ENCODE measurements at regions not wholly inside any gene's neighbourhood (a gene's known extent, or its start where the extent isn't known, plus 50 kb on each side); places are given as distances from the start of the nearest gene placed in this dataset.

DNA sequence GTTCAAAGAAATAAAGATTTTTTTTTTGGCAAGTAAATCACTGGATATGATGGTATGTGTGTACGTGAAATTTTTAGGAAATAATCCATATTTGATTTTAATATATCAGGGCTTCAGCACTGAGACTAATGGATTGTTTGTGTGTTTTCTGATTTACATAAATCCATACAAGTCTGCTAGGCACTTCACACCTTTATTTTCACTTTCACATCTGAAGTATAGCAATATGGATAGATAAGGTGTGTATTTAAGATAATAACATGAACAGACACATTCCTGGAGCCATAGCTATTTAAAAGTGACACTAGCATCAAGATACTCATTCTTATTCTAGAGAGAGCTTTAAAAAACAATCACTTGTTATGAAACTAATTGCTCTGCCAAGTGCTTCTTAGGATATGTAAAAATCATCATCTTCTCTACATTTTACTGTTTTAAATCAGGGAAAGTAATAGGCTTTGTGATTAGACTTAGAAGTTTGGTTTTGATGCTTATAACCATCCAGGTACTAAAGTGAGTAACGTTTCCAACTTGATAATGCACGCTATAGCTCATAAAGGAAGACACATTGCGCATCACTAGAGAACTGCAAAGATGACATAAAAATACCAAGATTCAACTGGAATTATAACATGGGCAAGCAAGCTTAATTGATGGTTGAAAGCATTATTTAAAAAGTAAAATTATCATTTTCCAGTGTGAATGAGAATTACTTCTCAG lies 208.9 kb downstream of the ZEB2 start:
- no peak for TF ChIP-seq POLR2A (IDR thresholded peaks at IDR 0.05; ENCODE audit: low read depth, low read length)
- DNase-seq (ENCODE audit: insufficient read length, low spot score) = no peak
- no peak for FAIRE-seq

DNA sequence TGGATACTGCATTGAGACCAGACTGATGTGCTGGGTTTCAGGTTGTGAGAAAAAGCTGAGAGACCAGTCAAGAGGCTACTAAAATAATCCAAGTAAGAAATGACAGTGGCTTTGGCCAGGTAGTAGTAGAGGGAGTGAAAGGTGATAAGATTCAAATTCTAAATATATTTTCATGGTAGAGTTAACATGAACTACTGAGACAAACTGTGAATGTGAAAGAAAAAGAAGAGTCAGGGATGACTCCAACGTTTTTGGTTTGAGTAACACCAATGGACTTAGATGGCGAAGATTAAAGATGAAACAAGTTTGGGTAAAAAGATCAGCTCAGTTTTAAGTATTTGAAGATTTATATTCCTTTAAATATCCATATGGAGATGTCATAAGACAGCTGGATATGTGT lies 209.4 kb downstream of the ZEB2 start:
- TF ChIP-seq POLR2A (IDR thresholded peaks at IDR 0.05; ENCODE audit: low read depth, low read length) = no peak
- FAIRE-seq (no peak), DNase-seq (ENCODE audit: insufficient read length, low spot score) (no peak)

DNA sequence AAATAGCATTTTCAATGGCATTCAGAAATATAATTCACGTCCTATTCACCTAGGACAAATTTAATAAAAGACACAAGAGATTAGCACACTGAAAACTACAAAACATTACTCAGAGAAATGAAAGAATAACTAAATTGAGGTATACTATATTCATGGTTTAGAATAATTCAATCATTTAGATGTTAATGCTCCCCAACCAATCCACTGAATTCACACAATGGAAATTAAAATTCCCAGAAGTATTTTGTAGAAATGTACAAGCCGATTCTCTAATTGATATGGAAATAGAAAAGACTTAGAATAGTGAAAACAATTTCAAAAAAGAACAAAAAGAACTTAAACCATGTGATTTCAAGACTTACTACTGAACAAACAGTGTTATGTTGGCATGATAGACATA lies 212.2 kb downstream of the ZEB2 start:
- TF ChIP-seq POLR2A (IDR thresholded peaks at IDR 0.05; ENCODE audit: low read depth, low read length) = no peak
- DNase-seq (ENCODE audit: insufficient read length, low spot score) (no peak), FAIRE-seq (no peak)

DNA sequence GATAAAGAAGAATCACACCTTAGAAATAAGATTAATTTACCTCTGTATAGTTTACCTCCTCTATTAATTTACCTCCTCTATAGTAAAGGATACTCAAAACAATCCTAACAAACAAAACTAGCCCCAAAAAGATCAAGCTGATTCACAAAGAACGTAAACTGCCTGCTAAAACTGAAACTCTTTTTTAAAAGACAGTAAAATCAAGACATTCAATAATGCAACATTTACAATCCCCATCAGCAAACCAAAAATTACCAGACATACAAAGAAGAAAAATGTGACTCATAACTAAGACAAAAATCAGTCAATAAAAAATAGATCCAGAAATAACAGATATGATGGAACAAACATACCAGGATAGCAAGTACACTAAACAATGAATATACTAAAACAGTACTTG lies 215.7 kb downstream of the ZEB2 start:
- FAIRE-seq = no peak
- no peak for DNase-seq (ENCODE audit: insufficient read length, low spot score)
- no peak for TF ChIP-seq POLR2A (IDR thresholded peaks at IDR 0.05; ENCODE audit: low read depth, low read length)

DNA sequence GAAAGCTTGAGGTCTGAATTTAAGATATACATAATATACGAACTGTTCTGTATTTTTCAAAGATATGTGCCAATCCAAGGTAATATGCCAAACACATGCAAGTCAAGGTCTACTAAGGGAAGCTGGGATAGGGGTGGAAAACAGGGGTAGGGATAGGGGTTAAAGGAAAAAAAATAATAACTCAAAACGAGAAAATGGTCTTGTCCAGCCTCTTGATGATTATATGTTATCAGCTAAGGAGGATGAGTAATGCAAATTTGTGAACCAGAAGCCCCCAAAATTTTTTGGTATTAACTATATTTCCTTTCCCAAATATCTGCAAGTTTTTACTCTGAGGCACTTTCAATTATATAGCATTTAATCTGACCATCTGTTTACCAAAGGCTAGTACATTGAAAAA lies 219.3 kb downstream of the ZEB2 start:
- TF ChIP-seq POLR2A (IDR thresholded peaks at IDR 0.05; ENCODE audit: low read depth, low read length) = no peak
- no peak for FAIRE-seq
- no peak for DNase-seq (ENCODE audit: insufficient read length, low spot score)

DNA sequence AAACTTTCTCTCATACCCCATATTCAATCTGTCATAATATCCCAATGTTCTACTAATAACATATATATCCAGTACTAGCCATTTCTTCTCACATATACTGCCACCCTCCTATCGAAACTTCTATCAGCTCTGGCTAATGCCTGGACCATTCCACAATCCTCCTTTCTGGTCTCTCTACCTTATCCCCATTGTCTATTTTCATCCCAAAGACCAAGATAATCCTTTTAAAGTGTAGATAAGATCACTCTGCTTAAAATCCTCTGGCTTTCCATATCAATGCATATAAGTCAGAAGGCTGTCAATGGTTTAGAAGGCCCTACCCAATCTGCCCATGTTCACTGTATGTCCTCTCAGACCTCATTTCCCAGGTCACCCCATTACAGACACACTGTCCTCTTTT lies 229.6 kb downstream of the ZEB2 start:
- TF ChIP-seq POLR2A (IDR thresholded peaks at IDR 0.05; ENCODE audit: low read depth, low read length) = no peak
- no peak for DNase-seq (ENCODE audit: insufficient read length, low spot score)
- FAIRE-seq = no peak

DNA sequence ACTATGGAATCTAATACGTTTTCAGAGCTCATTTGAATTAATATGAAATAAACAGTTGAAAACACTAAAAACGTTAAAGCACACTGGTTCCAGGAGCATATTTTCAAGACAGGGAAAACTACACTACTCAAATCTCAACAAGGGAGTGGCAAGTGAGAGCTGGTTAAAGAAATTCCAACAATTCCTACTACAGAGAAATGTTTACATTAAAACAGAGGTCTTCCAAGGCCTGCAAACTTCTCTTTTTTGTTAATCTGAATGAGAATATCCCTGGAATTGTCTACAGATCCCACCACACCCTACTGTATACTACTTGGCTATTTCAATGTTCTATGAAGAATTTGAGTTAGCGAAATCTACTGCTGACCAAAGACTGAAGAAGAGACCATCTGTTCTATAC lies 231.5 kb downstream of the ZEB2 start:
- DNase-seq (ENCODE audit: insufficient read length, low spot score) = no peak
- FAIRE-seq = no peak
- no peak for TF ChIP-seq POLR2A (IDR thresholded peaks at IDR 0.05; ENCODE audit: low read depth, low read length)

DNA sequence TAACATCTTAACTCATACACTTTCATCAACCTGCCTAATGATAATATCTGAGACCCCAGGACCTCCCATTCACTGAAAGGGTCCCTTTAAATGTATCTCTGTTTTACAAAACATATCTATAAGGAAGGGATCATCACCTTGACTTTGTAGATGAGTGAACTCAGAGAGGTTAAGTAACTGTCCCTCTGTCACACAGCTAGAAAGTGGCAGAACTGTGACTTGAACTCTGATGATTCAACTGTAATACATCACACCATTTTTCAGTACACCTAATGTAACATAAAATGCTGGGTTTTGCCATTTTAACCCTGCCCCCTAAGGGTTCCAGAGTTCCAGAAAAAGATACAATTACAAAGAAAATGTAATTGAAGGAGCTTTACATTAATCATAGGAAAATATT lies 234.6 kb downstream of the ZEB2 start:
- no peak for DNase-seq (ENCODE audit: insufficient read length, low spot score)
- no peak for TF ChIP-seq POLR2A (IDR thresholded peaks at IDR 0.05; ENCODE audit: low read depth, low read length)
- FAIRE-seq = no peak

DNA sequence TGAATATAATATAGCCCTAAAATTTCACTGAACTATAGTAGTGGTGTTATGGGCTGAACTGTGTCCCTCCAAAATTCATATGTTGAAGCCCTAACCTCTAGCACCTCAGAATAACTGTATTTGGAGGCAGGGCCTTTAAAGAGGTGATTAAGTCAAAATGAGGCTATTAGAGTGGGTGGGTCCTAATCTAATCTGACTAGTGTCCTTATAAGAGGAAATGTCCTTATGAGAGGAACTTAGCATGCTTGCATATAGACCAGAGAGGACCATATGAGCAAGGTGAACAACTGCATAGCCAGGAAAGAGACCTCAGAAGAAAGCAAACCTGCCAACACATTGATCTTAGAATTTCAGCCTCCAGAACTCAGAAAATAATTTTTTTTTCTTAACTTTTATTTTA lies 238.4 kb downstream of the ZEB2 start:
- DNase-seq (ENCODE audit: insufficient read length, low spot score) = no peak
- FAIRE-seq = no peak
- TF ChIP-seq POLR2A (IDR thresholded peaks at IDR 0.05; ENCODE audit: low read depth, low read length) = no peak

DNA sequence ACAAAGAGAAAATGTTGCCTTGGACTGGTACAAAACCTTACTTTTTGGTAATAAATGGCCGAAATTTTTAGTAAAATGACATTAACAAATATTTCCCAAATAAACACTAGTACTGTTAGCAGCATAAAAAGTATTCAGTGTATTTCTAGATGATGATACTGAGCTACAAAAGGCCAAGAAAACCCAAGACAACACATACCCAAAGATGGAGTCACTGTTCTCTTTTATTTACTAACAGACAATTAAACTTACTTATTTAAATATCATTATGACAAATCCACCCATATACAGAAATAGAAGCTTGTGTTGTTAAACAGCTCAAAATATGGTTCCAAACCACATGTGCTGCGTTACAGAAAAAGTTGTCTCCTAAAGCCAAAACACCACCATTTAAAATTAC lies 239.9 kb downstream of the ZEB2 start:
- no peak for TF ChIP-seq POLR2A (IDR thresholded peaks at IDR 0.05; ENCODE audit: low read depth, low read length)
- DNase-seq (ENCODE audit: insufficient read length, low spot score) (no peak), FAIRE-seq (no peak)

DNA sequence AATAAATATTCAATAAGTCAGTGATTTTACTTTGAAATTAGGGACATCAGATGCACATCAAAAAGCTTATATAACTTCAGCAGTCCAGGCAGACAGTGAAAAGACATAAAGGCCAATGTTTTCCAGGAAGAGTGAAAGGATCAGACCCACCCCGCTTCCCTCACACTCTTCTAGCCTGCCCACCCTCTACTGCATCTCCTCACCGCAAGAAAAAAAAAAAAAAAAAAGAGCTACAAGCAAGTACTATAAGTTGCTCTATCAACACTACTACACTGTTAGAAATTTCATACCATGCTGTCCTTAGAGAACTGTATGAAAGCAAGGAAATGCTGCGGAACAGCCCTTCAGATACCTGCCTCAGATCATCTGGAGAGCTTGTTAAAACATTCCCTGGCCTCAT lies 240.8 kb downstream of the ZEB2 start:
- DNase-seq (ENCODE audit: insufficient read length, low spot score) (no peak), FAIRE-seq (no peak)
- no peak for TF ChIP-seq POLR2A (IDR thresholded peaks at IDR 0.05; ENCODE audit: low read depth, low read length)

DNA sequence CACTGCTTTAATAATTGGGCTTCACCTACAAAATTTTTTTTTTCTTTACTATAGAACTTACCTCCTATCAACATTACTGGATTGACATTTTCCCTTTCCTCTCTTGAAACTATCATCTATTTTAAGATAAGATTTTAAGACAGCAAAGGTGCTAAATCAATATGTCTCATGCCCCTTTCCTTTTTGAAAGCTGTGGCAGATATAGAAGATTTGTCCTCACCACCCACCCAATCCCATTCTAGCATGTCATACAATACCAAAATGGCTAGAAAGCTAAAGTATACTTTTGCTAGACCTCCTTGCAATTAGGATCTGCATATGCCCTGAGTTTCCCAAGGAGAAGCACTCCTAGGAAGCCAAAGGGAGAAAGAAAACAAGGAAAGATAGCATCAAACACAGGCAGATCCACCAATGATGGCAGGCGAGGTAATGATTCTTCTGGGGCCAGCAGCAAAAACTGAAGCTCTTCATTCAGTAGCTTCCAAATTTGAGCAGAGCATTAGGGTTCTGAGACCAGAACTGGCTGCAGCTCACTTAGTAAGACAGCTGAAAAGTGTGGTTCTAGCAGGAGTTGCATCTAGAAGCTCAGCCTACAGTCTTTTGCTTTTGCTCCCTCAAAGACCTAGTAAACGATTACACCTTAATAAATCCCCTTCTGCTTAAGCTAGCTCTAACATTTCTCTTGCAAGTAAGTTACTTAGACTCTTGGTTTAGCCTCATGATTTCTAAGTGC lies 242.1 kb downstream of the ZEB2 start:
- TF ChIP-seq POLR2A (IDR thresholded peaks at IDR 0.05; ENCODE audit: low read depth, low read length) = no peak
- DNase-seq (ENCODE audit: insufficient read length, low spot score) (no peak), FAIRE-seq (no peak)

DNA sequence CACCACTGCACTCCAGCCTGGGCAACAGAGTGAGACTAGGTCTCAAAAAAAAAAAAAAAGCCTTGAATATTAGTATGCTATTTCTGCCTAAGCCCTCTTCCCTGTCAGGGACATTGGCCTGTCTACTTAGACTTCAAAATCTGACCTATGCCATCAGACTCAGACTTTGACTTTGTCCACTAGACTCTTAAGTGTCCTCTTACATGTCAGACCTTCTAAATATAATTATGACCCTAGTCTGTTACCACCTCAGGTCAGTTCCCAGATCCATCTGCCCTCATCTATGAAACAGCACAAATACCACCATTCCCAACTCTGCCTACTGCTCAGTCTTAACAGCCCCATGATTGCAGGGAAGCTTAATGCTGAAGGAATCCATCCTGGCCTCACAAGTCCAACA lies 244.6 kb downstream of the ZEB2 start:
- TF ChIP-seq POLR2A (IDR thresholded peaks at IDR 0.05; ENCODE audit: low read depth, low read length) = no peak
- no peak for DNase-seq (ENCODE audit: insufficient read length, low spot score)
- no peak for FAIRE-seq

DNA sequence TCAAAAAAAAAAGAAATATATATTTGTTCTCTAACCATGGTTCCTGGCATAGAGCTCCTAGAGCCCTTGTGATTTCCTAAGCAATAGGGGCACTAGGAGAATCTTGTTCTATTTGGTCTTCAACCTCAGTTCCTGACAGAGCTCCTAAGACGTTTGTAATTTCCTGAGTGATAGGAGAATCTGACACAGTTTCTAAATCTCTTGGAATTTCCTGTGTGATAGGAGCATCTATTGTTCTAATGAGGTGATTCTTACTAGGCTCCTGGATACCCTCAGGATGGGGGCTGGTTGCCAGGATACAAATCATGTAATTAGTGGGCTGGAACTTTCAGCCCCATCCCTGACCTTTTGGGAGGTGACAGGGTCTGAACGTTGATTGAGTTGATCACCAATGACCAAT lies 245.8 kb downstream of the ZEB2 start:
- no peak for FAIRE-seq
- DNase-seq (ENCODE audit: insufficient read length, low spot score) = no peak
- no peak for TF ChIP-seq POLR2A (IDR thresholded peaks at IDR 0.05; ENCODE audit: low read depth, low read length)

DNA sequence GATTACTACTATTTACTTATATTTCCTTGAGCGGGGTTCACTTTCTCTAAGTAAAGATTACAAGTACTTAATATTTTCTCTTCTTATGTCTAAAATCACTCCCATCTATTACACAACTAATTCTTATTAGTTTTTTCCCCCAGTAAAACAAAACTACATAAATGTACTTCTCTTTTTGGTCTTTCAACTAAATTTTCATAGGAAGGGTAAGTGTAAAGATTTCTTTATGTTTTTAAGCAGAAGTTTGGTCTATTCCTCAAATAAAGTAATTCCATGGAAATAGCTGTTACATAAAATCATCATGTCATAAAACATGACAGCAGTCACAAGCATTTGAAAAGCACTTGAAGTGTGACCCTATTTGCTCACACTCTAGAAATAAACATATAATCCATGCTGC lies 249.0 kb downstream of the ZEB2 start:
- no peak for TF ChIP-seq POLR2A (IDR thresholded peaks at IDR 0.05; ENCODE audit: low read depth, low read length)
- no peak for FAIRE-seq
- no peak for DNase-seq (ENCODE audit: insufficient read length, low spot score)
